Transverse colon (tissue), 4 donors: ENCODE measurements at regions not wholly inside any gene's neighbourhood (a gene's known extent, or its start where the extent isn't known, plus 50 kb on each side); places are given as distances from the start of the nearest gene placed in this dataset.
"Not testable (repeated sequence)": the region's sequence is repeated elsewhere in the genome, so short reads cannot be mapped to it uniquely, and the experiment has no call there.

ENCODE experiments used
- DNase-seq: peaks from one replicate; pipeline ENCODE4 v3.0.0-alpha.2; 2019
- H3K27ac ChIP-seq, 4 donors: fragments of 200-600 bp; sonication (generic); 2 replicates each; pipeline ENCODE4 v1.5.1; 2016 to 2018; ENCODE audit warnings: inconsistent platforms in 4 of 4
- H3K27me3 ChIP-seq: fragments of 200-600 bp; sonication (generic); 2 replicates; pipeline ENCODE4 v1.5.1; 2017; ENCODE audit warnings: inconsistent platforms
- H3K36me3 ChIP-seq, 4 donors: fragments of 200-600 bp; sonication (generic); 2 replicates each; pipeline ENCODE4 v1.5.1; 2017 to 2019; ENCODE audit warnings: inconsistent platforms in 4 of 4
- H3K4me1 ChIP-seq, 4 donors: fragments of 200-600 bp; sonication (generic); 2 replicates each; pipeline ENCODE4 v1.5.1; 2017 to 2020; ENCODE audit warnings: inconsistent platforms in 4 of 4
- H3K4me3 ChIP-seq, 4 donors: fragments of 200-600 bp; sonication (generic); 1 replicate in 1 of 4; 2 replicates in 3 of 4; pipeline versions ENCODE4 v1.5.1 to v1.6.1; 2017 to 2019; ENCODE audit warnings: inconsistent platforms in 4 of 4
- H3K9me3 ChIP-seq, 2 donors: fragments of 200-600 bp; sonication (generic); 2 replicates each; pipeline ENCODE4 v1.5.1; 2017 to 2019; ENCODE audit warnings: inconsistent platforms in 2 of 2
- CTCF ChIP-seq, 5 experiments: fragments of 200-600 bp in 3 of 5; fragments of 450-650 bp in 2 of 5; sonication (generic) in 3 of 5; IDR thresholded peaks; 1 replicate in 2 of 5; 2 replicates in 3 of 5; pipeline ENCODE4 v1.5.1; 2016 to 2017; ENCODE audit warnings: antibody characterized with exemption in 5 of 5, inconsistent platforms in 3 of 5, mild to moderate bottlenecking in 2 of 5, moderate library complexity in 1 of 5
- EP300 ChIP-seq: sonication (generic); formaldehyde crosslinking; IDR thresholded peaks from one replicate; pipeline ENCODE4 v1.6.1; 2017; ENCODE audit warnings: antibody characterized with exemption, low read depth
- POLR2A ChIP-seq: fragments of 450-650 bp; IDR thresholded peaks from one replicate; pipeline ENCODE4 v1.6.1; 2016; ENCODE audit warnings: antibody characterized with exemption, mild to moderate bottlenecking, moderate library complexity
- POLR2AphosphoS5 ChIP-seq, 3 donors: sonication (generic); formaldehyde crosslinking; IDR thresholded peaks; one replicate each; pipeline ENCODE4 v1.6.1; 2016; ENCODE audit warnings: antibody characterized with exemption in 3 of 3
- WGBS, 2 donors: methylation state at CpG; one replicate each; pipeline ENCODE4 v1.1.5; 2018; ENCODE audit warnings: low coverage in 1 of 2; 5-methylcytosine and 5-hydroxymethylcytosine counted together
- in situ Hi-C, 4 donors: fragments of 200-750 bp; cut with MboI; loops; one replicate each; pipeline versions ENCODE4 v1.15.0 to v1.15.1; 2017; ENCODE audit warnings: low sequenced_read_pairs in 3 of 4, low pct_ligation_motif_present in 1 of 4, low pct_unique_long_range_greater_than_20kb in 1 of 4
- intact Hi-C: fragments of 100-400 bp; cut with DNase I; formaldehyde crosslinking; loops from one replicate; pipeline ENCODE4 v1.15.1; 2023; ENCODE audit warnings: low total_unique reads

DNA sequence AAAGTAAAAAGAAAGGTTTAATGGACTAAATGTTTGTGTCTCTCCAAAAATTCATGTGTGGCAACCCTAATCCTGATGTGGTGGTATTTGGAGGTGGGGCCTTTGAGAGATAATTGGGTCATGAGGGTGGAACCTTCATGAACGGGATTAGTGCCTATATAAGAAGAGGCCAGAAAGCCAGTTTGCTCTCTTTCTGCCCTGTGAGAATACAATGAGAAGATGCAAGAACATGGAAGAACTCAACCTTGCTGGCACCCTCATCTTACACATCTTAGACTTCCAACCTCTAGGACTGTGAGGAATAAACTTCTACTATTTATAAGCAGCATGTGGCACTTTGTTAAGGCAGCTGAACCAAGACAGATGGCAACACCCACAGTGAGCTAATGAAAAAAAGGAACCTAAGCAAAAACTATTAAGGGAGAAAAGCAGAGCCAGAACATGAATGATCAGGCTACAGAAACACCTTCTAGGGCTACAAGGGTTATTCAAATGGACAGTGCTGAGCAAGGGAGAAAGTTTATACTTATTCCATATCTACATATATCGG is 159.5 kb downstream of the PLK2 start:
- in situ Hi-C loops (no loop called here), intact Hi-C loops (loop anchor here (5.0 kb wide), 1 partner anchor 1493 kb away; no protein-coding TSS in a partner anchor)
- no peaks in the 10 kb centered on the region for H3K27me3 ChIP-seq
- H3K36me3 ChIP-seq, result no peaks in the 10 kb centered on the region
- TF ChIP-seq POLR2A, result no peak
- H3K27ac ChIP-seq, result no peak overlapping the region
- no peaks in the 10 kb centered on the region for H3K9me3 ChIP-seq
- no peak overlapping the region for H3K4me3 ChIP-seq
- no peak for DNase-seq
- H3K4me1 ChIP-seq, result no peaks in the 10 kb centered on the region
- WGBS, 2 donors, result 84% methylated on average over 2 of the region's 2 CpGs; no CpG with 5 or more reads in 1 of the 2 donors

DNA sequence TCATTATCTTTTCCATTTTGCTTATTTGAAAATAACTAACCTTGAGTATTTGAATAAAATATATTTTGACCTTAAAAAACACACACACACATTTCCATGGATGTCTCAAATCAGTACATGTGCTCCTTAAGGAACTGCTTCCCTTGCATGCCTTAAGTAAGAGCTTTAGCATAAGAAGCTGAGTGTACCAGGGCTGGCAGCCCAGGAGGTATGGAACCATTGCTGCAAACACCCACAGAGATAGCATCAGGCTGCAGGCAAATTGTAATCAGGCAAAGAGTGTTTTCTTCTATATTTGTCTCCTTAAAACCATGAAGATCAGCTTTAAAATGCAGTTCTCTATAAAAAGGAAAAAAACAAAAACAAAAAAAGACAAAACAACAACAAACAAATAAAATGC is 160.6 kb downstream of the PLK2 start:
- H3K9me3 ChIP-seq, result no peaks in the 10 kb centered on the region
- in situ Hi-C loops, result no loop called here
- DNase-seq, result no peak
- intact Hi-C loops, result no loop called here
- no peaks in the 10 kb centered on the region for H3K27me3 ChIP-seq
- no peak overlapping the region for H3K4me3 ChIP-seq
- H3K27ac ChIP-seq, result no peak overlapping the region
- no peaks in the 10 kb centered on the region for H3K4me1 ChIP-seq
- TF ChIP-seq CTCF (IDR thresholded peaks at IDR 0.05) (no peak), POLR2AphosphoS5 (IDR thresholded peaks at IDR 0.05) (no peak), EP300 (no peak)
- no peaks in the 10 kb centered on the region for H3K36me3 ChIP-seq

GRCh38 chr5:58294598-58295305 is 165.1 kb downstream of the PLK2 start:
- H3K36me3 ChIP-seq, result no peaks in the 10 kb centered on the region
- H3K9me3 ChIP-seq, result no peaks in the 10 kb centered on the region
- no peaks in the 10 kb centered on the region for H3K27me3 ChIP-seq
- no peak overlapping the region for H3K4me3 ChIP-seq
- intact Hi-C loops, result no loop called here
- WGBS, 2 donors, result 20 to 47% methylated on average over 1 of the region's 1 CpG
- H3K27ac ChIP-seq, result no peak overlapping the region
- H3K4me1 ChIP-seq, result no peaks in the 10 kb centered on the region
- in situ Hi-C loops, result no loop called here
- TF ChIP-seq EP300 (no peak), POLR2AphosphoS5 (IDR thresholded peaks at IDR 0.05) (no peak), POLR2A (no peak), CTCF (IDR thresholded peaks at IDR 0.05) (no peak)
- no peak for DNase-seq

- H3K9me3 ChIP-seq, in situ Hi-C loops, DNase-seq, H3K27me3 ChIP-seq, intact Hi-C loops, H3K4me3 ChIP-seq, H3K4me1 ChIP-seq, H3K27ac ChIP-seq, H3K36me3 ChIP-seq: not testable (repeated sequence)
- WGBS, 2 donors, result 72% methylated on average over 10 of the region's 10 CpGs; no CpG with 5 or more reads in 1 of the 2 donors
Observed at GRCh38 chr5:58288275-58288674, 171.6 kb downstream of the PLK2 start.

DNA sequence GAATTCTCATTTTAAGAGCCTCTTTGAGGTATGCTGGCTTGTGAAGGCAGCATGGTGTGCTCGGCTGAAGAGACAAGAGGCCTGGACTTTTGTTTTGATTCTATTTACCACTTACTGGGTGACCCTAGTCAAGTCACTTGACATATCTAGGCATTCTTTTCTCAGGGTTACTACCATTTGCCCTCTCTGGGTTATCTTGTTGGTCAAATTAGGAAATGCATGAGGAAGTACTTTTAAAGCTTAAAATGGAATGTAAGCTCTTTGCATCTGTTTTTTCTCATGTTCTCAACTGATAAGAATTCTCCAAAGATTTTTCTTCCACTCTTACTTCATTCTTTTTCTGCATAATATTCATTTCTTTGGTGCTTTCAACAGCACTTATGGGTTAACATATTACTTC is 173.1 kb downstream of the PLK2 start:
- DNase-seq, result no peak
- in situ Hi-C loops, result no loop called here
- Histone ChIP-seq H3K27me3 (no peaks in the 10 kb centered on the region), H3K36me3 (no peaks in the 10 kb centered on the region), H3K27ac (no peak overlapping the region), H3K9me3 (no peaks in the 10 kb centered on the region), H3K4me3 (no peak overlapping the region), H3K4me1 (no peaks in the 10 kb centered on the region)
- no peak for TF ChIP-seq CTCF (IDR thresholded peaks at IDR 0.05)
- TF ChIP-seq POLR2AphosphoS5 (IDR thresholded peaks at IDR 0.05), result no peak
- TF ChIP-seq POLR2A, result no peak
- no peak for TF ChIP-seq EP300
- intact Hi-C loops, result no loop called here
- 93% methylated on average over 1 of the region's 1 CpG; no CpG with 5 or more reads in 1 of the 2 donors for WGBS, 2 donors
